HG03571 (cell line): ENCODE measurements at regions not wholly inside any gene's neighbourhood (a gene's known extent, or its start where the extent isn't known, plus 50 kb on each side); places are given as distances from the start of the nearest gene placed in this dataset.
"Not testable (repeated sequence)": the region's sequence is repeated elsewhere in the genome, so short reads cannot be mapped to it uniquely, and the experiment has no call there.

ENCODE experiments used
- ATAC-seq: cut with Tn5 transposase; IDR thresholded peaks from one replicate; pipeline ENCODE4 v1.9.1; 2021; ENCODE audit not compliant: unreplicated experiment

DNA sequence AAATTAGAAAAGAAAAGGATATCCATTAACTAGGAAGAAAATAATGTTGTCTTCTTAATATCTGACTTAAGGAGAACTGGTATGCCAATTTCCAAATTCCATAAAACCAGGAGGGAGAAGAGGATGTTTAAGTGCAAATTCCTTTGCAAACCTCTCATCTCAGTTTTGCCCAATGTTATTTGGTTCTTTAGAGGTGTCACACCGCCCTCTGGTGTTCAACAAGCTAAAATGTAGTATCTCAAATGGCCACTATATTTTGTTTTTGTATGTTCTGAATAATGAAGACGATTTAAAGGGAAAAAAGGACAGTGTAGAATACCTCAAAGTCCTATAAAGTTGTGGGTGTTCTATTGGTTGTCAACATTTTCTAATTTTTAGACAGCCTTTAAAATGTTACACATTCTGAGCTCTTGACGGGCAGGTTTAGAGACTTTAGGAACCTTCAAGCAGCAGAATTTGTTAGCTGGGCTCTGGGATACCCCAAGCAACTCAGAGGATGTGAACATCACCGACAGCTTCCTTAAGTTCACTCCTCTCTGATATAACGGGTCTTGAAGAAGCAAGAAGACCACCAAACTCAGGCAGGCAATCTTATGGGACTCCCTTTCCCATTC, 458.3 kb downstream of the MFSD1 start:
- ATAC-seq, result peak; percentile 59

- not testable (repeated sequence) for ATAC-seq
These were observed 459.5 kb downstream of the MFSD1 start for GRCh38 chr3:159261333-159261732.

GRCh38 chr3:159263750-159264553, 462.1 kb downstream of the MFSD1 start:
- ATAC-seq, result no peak

GRCh38 chr3:159265705-159266104, 463.9 kb downstream of the MFSD1 start:
- no peak for ATAC-seq

- no peak for ATAC-seq
These were observed 464.9 kb downstream of the MFSD1 start for GRCh38 chr3:159266779-159267178.

DNA sequence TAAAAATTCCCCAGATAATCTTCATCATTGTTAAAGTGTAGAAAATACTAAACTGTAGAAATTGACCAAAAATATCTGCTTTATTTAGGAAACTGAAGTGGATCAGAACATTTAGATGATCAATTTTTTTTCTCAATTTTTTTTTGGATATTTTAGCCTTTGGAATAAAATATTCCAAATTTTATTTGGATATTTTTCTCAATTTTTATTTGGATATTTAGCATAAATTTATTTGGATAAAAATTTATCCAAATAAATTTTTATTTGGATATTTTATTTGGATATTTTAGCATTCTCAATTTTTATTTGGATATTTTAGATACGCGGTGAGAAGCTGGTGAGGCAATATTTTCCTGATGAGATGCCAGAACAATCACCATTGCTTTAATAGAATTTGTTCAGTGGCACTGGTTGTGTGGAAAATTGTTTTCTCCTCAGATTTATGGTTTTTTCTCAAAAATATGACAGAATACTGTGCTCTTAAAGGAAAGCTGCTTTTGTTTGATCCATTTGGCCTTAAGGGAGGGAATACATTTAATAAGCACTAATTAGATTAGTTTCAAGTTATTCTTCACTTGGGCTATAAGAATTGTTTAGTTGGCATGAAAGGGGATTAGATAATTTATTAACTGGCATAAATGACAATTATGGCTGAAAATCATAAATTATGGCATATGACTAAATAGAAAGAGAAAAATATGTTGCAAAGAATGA, 470.1 kb downstream of the MFSD1 start:
- no peak for ATAC-seq

GRCh38 chr3:159273070-159273469, 471.2 kb downstream of the MFSD1 start:
- ATAC-seq, result no peak

DNA sequence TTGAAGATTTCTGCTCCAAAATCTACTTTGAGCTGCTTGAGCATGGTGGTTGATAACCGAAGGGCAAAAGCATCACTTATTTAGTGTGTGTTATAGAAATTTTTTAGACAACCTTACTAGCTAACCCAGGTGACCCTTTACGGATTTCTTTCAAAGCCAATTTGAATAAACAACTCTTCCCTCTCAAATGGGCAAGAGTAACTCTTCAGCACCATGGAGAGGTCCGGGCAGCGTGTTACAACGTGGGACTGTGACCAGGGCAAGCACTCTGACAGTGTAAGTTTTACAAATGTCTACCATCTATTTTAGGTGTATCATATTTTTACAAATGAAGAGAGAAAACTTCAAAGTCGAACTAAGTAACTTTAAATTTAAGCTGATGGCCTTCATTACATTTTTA, 471.8 kb downstream of the MFSD1 start:
- ATAC-seq, result no peak

GRCh38 chr3:159275741-159276140, 473.9 kb downstream of the MFSD1 start:
- ATAC-seq, result no peak

GRCh38 chr3:159277814-159278213, 476.0 kb downstream of the MFSD1 start:
- no peak for ATAC-seq

DNA sequence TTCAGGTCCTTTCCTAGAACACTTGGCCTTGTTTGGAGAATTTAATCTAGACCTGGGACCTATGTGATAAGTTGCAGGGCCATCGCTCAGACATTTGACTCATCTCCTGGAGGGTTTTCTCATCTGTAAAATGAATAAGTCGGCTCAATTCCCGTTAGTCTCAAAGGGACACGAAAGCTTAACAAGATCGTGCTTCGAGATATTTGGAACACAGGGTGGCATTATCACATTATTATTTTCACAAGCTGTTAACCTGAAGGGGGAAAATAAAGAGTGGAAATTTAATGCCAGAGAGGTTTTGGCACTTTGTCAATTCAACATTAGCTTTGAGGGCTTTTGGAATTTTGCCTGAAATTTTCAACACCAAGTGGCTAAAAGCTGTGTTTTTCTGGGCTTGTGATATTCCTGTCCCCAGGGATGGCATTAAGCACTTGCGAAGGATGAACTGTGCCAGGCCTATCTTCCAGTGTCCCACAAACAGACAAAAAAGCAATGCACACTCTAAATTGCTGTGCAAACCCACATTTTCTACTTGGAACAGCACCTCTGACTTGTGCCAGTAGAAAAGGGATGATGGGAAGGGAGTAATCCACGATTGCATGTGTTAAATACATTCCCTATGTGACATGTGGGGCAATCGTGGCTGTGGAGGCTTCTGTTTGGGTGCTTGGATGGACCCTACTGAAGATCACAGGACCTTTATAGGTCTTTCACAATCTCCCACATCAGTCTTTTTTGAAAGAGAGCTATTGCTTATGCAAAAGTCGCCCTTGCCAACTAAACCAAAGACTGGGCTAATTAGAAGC, 478.7 kb downstream of the MFSD1 start:
- no peak for ATAC-seq

- no peak for ATAC-seq
These were observed 491.6 kb downstream of the MFSD1 start for GRCh38 chr3:159293493-159293892.

GRCh38 chr3:159301961-159302360, 500.1 kb downstream of the MFSD1 start:
- no peak for ATAC-seq

DNA sequence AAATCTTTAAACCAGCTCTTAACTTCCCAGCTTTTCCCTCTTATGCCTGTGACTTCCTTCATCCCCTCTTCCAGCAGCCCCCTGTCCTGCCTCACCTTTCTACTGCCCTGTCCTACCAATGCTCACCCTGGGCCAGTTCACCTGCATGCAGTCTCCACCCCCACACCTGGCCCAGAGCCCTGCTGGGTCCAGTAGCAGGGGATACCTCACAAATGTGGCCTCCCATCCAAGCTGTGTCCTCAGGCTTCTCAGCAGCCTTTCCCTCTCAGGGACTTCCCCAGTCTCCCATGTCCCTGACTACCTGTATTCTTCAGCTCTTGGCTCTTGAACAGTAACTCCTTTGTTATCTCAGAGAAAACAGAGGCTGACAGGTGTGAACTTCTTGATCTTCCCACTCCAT, 503.2 kb downstream of the MFSD1 start:
- ATAC-seq, result no peak

DNA sequence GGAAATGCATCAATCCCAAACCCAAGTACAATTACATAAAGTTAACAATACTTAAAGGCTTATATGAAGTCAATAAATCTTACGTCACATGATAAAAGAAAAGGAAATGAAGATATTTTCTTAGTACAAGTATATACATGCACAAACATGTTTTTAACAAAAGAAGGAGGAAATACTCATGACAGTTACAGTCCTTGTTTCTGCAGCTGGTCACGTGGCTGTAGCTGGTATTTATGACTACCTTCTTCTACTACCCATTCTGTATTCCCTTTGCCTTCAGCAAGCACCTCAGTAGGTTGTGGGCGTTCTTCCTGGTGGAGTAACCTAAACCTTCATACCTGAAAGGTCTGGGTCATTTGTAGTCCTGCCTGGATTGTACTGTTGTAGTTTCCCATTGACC, 514.9 kb downstream of the MFSD1 start:
- not testable (repeated sequence) for ATAC-seq

DNA sequence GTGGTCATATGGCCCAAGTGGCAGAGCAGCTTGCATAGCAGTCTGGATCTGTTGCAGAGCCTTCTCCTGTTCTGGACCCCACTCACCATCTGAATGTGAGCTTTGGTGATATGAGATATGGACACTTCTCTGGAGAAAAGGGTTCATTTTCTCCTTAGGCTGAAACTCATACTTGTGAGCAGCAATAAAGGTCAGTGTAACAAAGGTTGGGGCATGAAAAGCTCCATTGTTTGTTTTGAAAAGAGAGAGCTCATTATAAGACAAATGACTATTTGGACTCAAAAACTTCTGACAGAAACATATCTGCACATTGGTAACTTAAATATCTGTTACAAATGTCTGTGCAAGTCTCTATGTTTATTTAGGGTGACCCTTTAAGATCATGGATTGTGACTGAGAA, 517.3 kb downstream of the MFSD1 start:
- ATAC-seq, result no peak

DNA sequence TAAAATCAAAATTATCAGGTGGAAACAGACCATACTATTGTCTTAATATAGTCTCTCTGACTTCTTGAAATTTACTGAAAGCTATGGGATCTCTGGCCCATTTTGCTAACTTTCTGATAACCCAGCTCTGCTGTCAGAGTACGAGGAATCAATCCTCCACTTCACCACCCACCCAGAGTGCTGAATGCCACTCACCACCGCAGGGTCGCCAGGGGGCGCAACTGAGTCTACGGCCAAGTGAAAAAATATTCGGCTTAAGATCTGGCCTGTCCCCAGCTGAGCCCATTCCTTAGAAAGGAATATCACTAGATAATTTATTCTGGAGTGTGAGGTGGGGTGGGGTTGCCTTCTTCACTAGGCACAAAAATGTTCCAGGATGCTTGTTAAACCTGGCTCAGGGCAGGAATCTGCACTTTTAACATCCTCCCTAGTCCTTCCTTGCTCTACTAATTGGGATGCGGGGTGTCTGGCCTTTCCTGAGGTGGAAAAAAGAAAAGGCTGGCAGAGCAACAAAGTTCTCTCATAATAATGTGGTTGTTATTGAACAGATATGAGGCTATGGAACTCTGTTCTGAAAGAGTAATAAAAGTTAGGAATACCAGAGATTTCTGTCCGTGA, 520.6 kb downstream of the MFSD1 start:
- no peak for ATAC-seq

DNA sequence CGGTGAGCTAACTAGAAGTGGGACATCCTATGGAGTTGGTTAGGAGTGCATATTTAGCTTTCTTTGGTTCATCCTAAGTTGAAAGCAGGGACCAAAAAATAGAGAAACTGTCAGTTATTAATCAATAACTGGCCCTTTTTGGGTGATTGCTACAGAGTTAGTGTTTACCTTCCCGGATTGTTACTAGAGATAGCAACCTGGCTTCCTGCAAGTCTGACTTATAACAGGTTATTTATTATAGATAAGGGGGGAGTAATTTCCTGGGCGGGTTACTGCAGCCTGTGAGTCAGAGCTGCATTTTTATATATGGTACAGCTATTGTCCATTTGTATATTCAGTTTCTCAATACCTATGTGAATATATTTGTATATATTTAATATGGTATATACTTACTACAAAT, 522.0 kb downstream of the MFSD1 start:
- no peak for ATAC-seq

DNA sequence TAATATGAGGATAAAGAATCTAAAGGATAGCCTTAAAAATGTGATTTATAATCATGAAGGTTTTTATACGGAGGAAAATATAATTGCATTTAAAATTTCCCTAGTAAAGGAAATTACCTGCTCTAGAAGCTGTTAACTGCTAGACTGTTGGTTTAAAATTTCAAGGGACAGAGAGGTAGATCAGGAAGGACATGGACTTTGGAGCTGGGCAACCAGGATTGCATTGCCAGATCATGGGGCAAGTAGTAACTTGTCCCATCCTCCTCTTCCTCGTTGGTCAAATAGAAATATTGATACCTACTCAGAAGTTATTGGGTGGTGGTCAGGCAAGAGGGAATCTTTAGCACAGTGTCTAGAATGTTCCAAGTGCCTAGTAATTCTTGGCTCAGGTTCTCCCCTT, 525.1 kb downstream of the MFSD1 start:
- no peak for ATAC-seq

DNA sequence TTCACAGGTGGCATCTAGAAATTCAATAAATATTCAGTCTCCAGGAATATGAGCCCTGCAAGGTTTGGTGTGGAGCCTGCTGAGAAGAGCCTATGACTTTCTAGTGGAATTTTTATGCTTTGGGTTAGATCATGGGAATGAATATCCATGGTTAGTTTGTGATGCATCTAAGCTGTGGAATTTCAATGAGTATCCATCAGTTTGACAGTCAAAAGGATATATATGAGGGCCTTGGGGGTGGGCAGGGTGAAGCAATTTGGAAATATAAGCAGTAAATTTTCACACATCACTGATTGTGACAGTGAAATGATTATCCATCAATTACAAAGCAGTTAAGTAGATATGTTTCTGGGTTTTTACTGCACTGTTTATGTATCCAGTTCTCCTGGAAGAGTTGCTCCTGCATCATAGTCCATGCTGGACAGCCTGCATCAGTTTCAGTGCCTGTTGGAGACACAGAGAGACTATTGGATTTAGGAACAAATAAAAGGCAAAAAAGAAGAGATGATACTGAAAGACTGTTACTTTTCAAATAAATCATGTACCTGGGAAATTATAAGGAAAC, 530.8 kb downstream of the MFSD1 start:
- ATAC-seq, result no peak
